HEK293T (cell line): ENCODE measurements at regions not wholly inside any gene's neighbourhood (a gene's known extent, or its start where the extent isn't known, plus 50 kb on each side); places are given as distances from the start of the nearest gene placed in this dataset.

ENCODE experiments used
- ARNT ChIP-seq: fragments of 450-650 bp; IDR thresholded peaks from 2 replicates; pipeline ENCODE4 v1.6.1; 2017; ENCODE audit warnings: mild to moderate bottlenecking
- BHLHE40 ChIP-seq: fragments of 450-650 bp; IDR thresholded peaks from 2 replicates; pipeline ENCODE4 v1.6.1; 2016; ENCODE audit warnings: mild to moderate bottlenecking, moderate library complexity, borderline replicate concordance
- CTBP1 ChIP-seq: fragments of 450-650 bp; IDR thresholded peaks from 2 replicates; pipeline ENCODE4 v1.6.1; 2016; ENCODE audit warnings: borderline replicate concordance
- FOXA1 ChIP-seq: fragments of 450-650 bp; IDR thresholded peaks from 2 replicates; pipeline ENCODE4 v1.6.1; 2016; ENCODE audit warnings: mild to moderate bottlenecking
- FOXK2 ChIP-seq: fragments of 450-650 bp; IDR thresholded peaks from 2 replicates; pipeline ENCODE4 v1.6.1; 2016; ENCODE audit warnings: mild to moderate bottlenecking
- FOXM1 ChIP-seq: fragments of 450-650 bp; IDR thresholded peaks from 2 replicates; pipeline ENCODE4 v1.6.1; 2017; ENCODE audit warnings: mild to moderate bottlenecking, borderline replicate concordance
- HDGF ChIP-seq: fragments of 450-650 bp; IDR thresholded peaks from 2 replicates; pipeline ENCODE4 v1.6.1; 2017; ENCODE audit warnings: antibody characterized with exemption, borderline replicate concordance
- LEF1 ChIP-seq: fragments of 450-650 bp; IDR thresholded peaks from 2 replicates; pipeline ENCODE4 v1.6.1; 2017; ENCODE audit warnings: mild to moderate bottlenecking, borderline replicate concordance
- NFRKB ChIP-seq: fragments of 450-650 bp; IDR thresholded peaks from 2 replicates; pipeline ENCODE4 v1.6.1; 2016; ENCODE audit warnings: mild to moderate bottlenecking, moderate library complexity
- SP1 ChIP-seq: fragments of 450-650 bp; IDR thresholded peaks from 2 replicates; pipeline ENCODE4 v1.6.1; 2017
- SUZ12 ChIP-seq: fragments of 450-650 bp; IDR thresholded peaks from 2 replicates; pipeline ENCODE4 v1.6.1; 2016; ENCODE audit warnings: mild to moderate bottlenecking
- TARDBP ChIP-seq: fragments of 450-650 bp; IDR thresholded peaks from 2 replicates; pipeline ENCODE4 v1.6.1; 2016

- no peak for TF ChIP-seq SUZ12
- TF ChIP-seq FOXM1: no peak
- no peak for TF ChIP-seq FOXK2
- no peak for TF ChIP-seq SP1
- no peak for TF ChIP-seq HDGF
- TF ChIP-seq CTBP1: no peak
- no peak for TF ChIP-seq TARDBP
- no peak for TF ChIP-seq NFRKB
- no peak for TF ChIP-seq LEF1
- no peak for TF ChIP-seq FOXA1
- TF ChIP-seq BHLHE40: no peak
- no peak for TF ChIP-seq ARNT
These were observed 580.0 kb downstream of the TBC1D22A start for GRCh38 chr22:47342446-47342845.
